ENCODE measurements at regions not wholly inside any gene's neighbourhood (a gene's known extent, or its start where the extent isn't known, plus 50 kb on each side); places are given as distances from the start of the nearest gene placed in this dataset.

DNA sequence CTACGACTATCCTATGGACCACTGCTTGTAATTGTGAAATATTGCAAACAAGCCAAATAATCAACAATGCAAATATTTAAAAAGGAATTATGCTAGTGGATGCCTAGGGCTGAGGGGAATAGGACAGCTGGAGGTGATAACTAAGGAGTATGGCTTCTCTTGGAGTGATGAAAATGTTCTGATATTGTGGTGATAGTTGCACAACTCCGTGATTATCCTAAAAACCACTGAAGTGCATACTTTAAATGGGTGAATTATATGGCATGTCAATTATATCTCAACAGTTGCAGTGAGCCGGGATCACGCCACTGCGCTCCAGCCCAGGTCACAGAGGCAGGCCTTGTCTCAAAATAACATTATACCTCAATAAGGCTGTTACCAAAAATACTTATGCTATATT, 125.1 kb upstream of the SH3BP4 start:
- TF ChIP-seq, protein P1, sequence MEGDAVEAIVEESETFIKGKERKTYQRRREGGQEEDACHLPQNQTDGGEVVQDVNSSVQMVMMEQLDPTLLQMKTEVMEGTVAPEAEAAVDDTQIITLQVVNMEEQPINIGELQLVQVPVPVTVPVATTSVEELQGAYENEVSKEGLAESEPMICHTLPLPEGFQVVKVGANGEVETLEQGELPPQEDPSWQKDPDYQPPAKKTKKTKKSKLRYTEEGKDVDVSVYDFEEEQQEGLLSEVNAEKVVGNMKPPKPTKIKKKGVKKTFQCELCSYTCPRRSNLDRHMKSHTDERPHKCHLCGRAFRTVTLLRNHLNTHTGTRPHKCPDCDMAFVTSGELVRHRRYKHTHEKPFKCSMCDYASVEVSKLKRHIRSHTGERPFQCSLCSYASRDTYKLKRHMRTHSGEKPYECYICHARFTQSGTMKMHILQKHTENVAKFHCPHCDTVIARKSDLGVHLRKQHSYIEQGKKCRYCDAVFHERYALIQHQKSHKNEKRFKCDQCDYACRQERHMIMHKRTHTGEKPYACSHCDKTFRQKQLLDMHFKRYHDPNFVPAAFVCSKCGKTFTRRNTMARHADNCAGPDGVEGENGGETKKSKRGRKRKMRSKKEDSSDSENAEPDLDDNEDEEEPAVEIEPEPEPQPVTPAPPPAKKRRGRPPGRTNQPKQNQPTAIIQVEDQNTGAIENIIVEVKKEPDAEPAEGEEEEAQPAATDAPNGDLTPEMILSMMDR (IDR thresholded peaks at IDR 0.05) = no peak
- no peak for TF ChIP-seq POLR2A (IDR thresholded peaks at IDR 0.05)
